ENCODE measurements at regions not wholly inside any gene's neighbourhood (a gene's known extent, or its start where the extent isn't known, plus 50 kb on each side); places are given as distances from the start of the nearest gene placed in this dataset.

DNA sequence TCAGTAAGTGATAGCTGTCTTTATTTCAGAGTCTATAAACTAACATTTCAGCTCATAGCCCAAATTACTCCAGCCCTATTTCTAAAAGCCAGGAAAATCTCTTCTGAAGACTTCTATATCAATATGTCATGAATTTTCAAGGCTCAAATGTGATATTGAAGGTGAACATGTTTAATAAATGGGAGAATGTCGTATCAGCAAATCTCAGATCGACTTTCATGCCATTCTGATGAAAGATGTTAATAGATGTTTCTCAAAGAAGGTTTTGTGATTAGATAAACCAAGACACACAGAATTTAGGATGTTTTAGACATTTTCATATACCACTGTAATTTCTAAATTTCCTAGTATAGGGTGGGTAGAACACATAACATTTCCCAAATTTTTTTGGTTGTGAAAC, 380.6 kb downstream of the ARL4A start:
- H3K36me3 ChIP-seq (ENCODE audit: control insufficient read depth in 2 of 2, insufficient read depth in 2 of 2, low read length in 1 of 2), result no peaks in the 10 kb centered on the region
- ATAC-seq (no peak), DNase-seq (ENCODE audit: low read depth, low spot score) (no peak), FAIRE-seq (no peak)
- no peak overlapping the region for H3K4me2 ChIP-seq (ENCODE audit: control insufficient read depth, insufficient read depth)
- no peak overlapping the region for H3K4me3 ChIP-seq
- no peak overlapping the region for H3K27ac ChIP-seq (ENCODE audit: control insufficient read depth, insufficient read depth)
- POLR2A ChIA-PET, result no interaction called here
- in situ Hi-C loops (cut with MboI) (no loop called here), intact Hi-C loops (cut with micrococcal nuclease; ENCODE audit: unreplicated experiment) (no loop called here)
- WGBS (ENCODE audit: insufficient coverage, insufficient replicate concordance, low lambda C conversion rate, missing lambda C conversion rate), result 0% methylated on average over 2 of the region's 2 CpGs
- TF ChIP-seq CTCF (IDR thresholded peaks at IDR 0.05 in 2 of 3, conservative IDR thresholded peaks at IDR 0.05 in 1 of 3; ENCODE audit: control insufficient read depth in 2 of 3, extremely low read depth in 1 of 3, insufficient read depth in 1 of 3, low read depth in 3 of 3, low read length in 3 of 3), result no peak
- TF ChIP-seq TCF12 (IDR thresholded peaks at IDR 0.05; ENCODE audit: low read depth, low read length), result no peak
- no peak for TF ChIP-seq HDAC2 (IDR thresholded peaks at IDR 0.05)
- no peak for TF ChIP-seq BCL11A (IDR thresholded peaks at IDR 0.05; ENCODE audit: low read depth, low read length)
- no peak for TF ChIP-seq ZNF207 (IDR thresholded peaks at IDR 0.05; ENCODE audit: borderline replicate concordance)
- no peak for TF ChIP-seq CREB1 (IDR thresholded peaks at IDR 0.05; ENCODE audit: low read depth)
- TF ChIP-seq NRF1 (conservative IDR thresholded peaks at IDR 0.05; ENCODE audit: low read depth, low read length), result no peak
- TF ChIP-seq E2F8 (IDR thresholded peaks at IDR 0.05; ENCODE audit: low read depth, partially characterized antibody), result no peak
- TF ChIP-seq YBX1 (IDR thresholded peaks at IDR 0.05), result no peak
- no peak for TF ChIP-seq GABPA (IDR thresholded peaks at IDR 0.05; ENCODE audit: low read depth)
- TF ChIP-seq E4F1 (IDR thresholded peaks at IDR 0.05; ENCODE audit: borderline replicate concordance, partially characterized antibody), result no peak
- no peak for TF ChIP-seq SMAD5 (IDR thresholded peaks at IDR 0.05; ENCODE audit: low read depth)
- no peak for TF ChIP-seq TAF1 (IDR thresholded peaks at IDR 0.05; ENCODE audit: borderline replicate concordance, low read depth, low read length)
- no peak overlapping the region for H2AFZ ChIP-seq (ENCODE audit: control insufficient read depth, low read depth, low read length)
- RAD21 ChIA-PET (ENCODE audit: unreplicated experiment), result no interaction called here
- no peaks in the 10 kb centered on the region for H3K27me3 ChIP-seq (replicated peaks in 1 of 2; ENCODE audit: control insufficient read depth in 2 of 2, insufficient read depth in 2 of 2, low read length in 1 of 2)
- SMC1A ChIA-PET (ENCODE audit: uncharacterized antibody, unreplicated experiment), result no interaction called here
- no TSS peak for BruUV-seq (replicated peaks)
- no peaks in the 10 kb centered on the region for H3K4me1 ChIP-seq (ENCODE audit: control insufficient read depth, insufficient read depth, low read length)
- no peak overlapping the region for H3K9ac ChIP-seq (ENCODE audit: control insufficient read depth, insufficient read depth, low read length)
- H3K79me2 ChIP-seq (ENCODE audit: control insufficient read depth, insufficient read depth, low read length), result no peaks in the 10 kb centered on the region
- H3K9me3 ChIP-seq (replicated peaks; ENCODE audit: control insufficient read depth, insufficient read depth, low read length), result no peaks in the 10 kb centered on the region
- CTCF ChIA-PET, result no interaction called here
- no peaks in the 10 kb centered on the region for H4K20me1 ChIP-seq (ENCODE audit: control insufficient read depth, insufficient read depth)

All from GM12878 (cell line).